ENCODE measurements at regions not wholly inside any gene's neighbourhood (a gene's known extent, or its start where the extent isn't known, plus 50 kb on each side); places are given as distances from the start of the nearest gene placed in this dataset.

GRCh38 chr7:34544621-34545020, 113.4 kb upstream of the NPSR1 start:
- TF ChIP-seq CTCF (IDR thresholded peaks at IDR 0.05; ENCODE audit: insufficient read depth, low read depth, low read length) (no peak), EZH2 (IDR thresholded peaks at IDR 0.05; ENCODE audit: insufficient read depth, low read length) (no peak)
